ENCODE measurements at regions not wholly inside any gene's neighbourhood (a gene's known extent, or its start where the extent isn't known, plus 50 kb on each side); places are given as distances from the start of the nearest gene placed in this dataset.
A peak's percentile ranks its signal among the peaks of the same experiment; 100 is the strongest.

DNA sequence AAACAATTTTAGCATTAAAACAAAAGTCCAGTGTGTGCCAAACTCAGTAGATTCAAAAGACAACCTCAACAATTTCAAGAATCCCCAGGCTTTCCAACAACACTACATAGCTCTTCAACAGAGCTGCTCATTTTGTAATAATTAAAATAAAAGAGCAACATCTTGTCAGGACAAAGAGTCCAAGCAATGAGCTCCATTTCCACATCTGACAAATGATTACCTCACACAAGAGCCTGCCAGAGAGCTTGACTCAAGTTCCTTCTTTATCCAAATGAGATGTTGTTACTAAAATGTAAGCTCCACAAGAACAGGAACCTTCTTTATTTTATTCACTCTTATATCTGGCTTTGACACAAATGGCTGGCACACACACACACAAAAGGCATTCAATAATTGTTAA lies 449.8 kb downstream of the HACE1 start:
- no peak for DNase-seq

GRCh38 chr6:104407957-104408356 lies 451.8 kb downstream of the HACE1 start:
- no peak for DNase-seq

GRCh38 chr6:104404377-104404776 lies 455.3 kb downstream of the HACE1 start:
- DNase-seq: no peak

GRCh38 chr6:104402572-104402971 lies 457.1 kb downstream of the HACE1 start:
- DNase-seq: no peak

GRCh38 chr6:104401926-104402325 lies 457.8 kb downstream of the HACE1 start:
- DNase-seq: no peak

DNA sequence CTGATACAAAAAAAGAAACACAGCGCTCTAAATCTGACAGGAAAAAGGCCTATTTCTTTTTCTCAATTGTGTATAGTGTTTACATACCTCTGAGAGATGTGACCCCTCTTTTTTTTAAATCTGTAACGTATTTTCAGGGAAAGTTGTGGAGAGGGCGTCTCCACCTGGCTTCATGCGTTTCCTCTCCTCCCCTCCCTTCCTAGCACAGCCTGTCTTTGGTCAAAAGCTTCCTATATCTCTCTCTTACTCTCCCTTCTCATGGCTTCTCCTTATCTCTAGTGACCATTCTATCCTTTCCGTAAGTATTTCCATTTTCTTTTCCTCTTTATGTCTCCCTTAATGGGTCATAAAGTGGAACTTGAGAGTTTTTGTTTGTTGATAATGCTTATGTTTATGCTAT lies 458.9 kb downstream of the HACE1 start:
- DNase-seq: no peak

DNA sequence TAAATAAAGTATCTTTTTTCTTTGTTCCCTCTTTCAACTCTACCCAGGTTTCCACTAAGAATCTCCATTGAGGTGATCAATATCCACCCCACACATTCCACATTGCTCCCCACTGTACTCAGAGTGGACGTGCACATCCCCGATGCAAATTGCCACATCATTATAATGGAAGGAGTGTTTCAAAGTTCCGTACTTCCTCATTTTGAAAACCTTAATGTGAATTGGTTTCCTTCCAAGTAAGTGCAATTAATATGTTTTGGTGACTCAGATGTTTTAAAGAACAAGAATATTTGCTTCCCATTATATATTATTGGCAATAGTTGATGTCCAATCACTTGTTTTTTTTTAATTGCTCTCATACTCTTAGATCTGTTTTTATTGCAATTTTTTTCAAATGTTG lies 463.6 kb downstream of the HACE1 start:
- no peak for DNase-seq

- no peak for DNase-seq
Measured at GRCh38 chr6:104381907-104382306, 477.8 kb downstream of the HACE1 start.

DNA sequence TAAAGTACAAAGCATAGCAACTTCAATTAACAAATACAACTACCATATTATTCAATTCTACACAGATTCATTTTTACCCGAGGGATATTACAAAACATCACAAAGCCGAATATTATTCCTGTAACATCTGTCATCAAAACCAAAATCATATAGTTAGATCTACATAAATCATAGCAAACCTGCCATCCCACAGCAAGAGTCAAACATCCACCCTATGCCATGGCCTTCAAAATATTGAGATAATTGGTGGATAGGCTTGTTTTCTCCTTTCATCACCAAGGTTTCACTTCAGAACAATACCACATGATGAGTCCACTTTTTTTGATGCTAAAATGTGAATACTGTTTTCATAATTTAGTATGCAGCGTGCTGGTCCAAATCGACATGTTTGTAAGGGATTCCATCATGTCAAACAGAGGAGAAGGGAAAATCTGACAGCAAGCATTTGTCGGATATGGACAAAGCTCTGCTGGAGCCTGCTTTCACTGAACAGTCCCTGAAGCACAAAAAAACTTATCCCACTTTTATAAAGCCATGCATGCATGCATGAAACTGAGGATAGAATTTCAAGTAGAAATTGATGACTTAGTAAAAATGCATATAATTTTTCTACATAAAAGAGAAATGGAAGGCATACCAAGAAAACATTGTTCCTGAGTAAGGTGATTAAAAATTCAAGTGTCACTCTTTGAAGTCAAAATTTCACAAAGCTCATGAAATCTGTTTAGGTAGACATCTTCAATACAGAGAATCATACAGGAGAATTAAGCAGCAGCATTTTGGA lies 494.1 kb downstream of the HACE1 start:
- no peak for DNase-seq

DNA sequence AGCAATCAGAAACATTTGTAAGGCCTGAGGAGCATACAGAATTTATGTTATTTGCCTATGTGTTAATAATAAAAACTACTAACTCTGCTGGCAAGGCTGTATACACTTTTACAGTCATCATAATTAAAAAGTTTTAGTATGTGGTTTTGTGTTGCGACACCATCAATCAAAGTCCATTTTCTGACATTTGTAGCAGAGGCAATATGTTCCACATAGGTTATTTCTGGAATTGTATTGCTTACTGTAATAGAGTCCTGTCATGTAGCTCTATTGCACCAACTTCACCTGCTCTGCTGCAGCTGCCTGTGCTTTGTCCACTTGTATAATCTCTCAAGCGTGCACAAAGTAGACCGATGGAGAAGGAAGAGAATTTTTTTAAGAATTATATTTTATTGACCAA lies 501.8 kb downstream of the HACE1 start:
- no peak for DNase-seq

GRCh38 chr6:104356197-104356596 lies 503.5 kb downstream of the HACE1 start:
- no peak for DNase-seq

GRCh38 chr6:104349191-104349590 lies 510.5 kb downstream of the HACE1 start:
- DNase-seq: no peak

- DNase-seq: no peak
Measured at GRCh38 chr6:104344223-104344622, 515.5 kb downstream of the HACE1 start.

DNA sequence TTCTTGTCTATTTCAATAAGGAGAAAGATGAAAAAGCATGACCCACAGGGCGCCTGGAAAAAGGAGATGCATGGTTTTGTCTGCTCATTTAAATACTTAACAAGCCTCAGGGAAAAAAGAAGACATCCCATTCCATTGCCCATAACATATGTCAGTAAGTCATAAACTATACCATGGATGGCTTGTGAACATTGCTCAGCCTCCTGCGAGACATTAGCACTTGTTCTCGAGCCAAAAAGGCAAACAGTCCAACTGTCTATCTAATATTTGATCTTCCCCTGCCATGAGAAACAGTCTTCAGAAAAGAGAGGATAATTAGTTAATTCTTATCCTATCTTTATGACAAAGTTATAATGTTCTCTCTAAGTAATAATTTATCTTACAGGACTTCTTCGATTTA lies 527.4 kb downstream of the HACE1 start:
- no peak for DNase-seq

DNA sequence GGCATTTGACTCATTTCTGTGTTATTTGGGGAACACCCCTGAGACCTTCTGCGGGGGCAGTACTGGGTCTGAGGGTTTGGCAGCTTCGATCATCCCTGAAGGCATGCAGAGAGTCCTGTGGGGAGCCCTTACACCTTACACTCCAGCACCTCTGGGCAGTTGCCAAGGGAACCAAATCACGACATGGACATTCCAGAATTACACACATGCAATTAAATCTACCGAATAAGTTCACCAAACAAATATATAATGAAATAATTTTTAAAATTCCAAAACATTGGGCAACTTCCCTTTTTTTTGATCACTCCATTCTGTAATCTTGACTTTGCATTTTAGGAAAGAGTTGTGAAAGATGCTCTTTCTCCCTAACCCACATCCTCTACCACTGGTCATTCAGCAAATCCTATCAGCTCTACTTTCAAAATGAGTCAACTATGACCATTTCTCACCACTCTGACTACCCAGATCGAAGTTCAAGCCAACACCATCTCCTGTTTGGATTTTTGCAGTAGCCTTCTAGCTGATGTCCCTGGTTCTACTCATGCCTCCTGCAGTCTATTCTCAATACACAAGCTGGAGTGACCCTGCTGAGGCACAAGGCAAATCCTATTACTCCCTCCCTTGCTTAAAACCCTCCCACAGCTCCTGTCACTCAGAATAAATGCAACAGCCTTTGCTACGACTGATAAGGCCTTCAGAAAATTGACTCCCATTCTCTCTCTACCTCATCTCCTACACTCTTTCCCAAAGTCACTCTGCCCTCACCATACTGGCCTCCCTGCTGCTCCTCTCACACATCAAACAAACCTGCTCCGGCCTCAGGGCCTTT lies 533.3 kb downstream of the HACE1 start:
- peak; percentile 6 for DNase-seq

DNA sequence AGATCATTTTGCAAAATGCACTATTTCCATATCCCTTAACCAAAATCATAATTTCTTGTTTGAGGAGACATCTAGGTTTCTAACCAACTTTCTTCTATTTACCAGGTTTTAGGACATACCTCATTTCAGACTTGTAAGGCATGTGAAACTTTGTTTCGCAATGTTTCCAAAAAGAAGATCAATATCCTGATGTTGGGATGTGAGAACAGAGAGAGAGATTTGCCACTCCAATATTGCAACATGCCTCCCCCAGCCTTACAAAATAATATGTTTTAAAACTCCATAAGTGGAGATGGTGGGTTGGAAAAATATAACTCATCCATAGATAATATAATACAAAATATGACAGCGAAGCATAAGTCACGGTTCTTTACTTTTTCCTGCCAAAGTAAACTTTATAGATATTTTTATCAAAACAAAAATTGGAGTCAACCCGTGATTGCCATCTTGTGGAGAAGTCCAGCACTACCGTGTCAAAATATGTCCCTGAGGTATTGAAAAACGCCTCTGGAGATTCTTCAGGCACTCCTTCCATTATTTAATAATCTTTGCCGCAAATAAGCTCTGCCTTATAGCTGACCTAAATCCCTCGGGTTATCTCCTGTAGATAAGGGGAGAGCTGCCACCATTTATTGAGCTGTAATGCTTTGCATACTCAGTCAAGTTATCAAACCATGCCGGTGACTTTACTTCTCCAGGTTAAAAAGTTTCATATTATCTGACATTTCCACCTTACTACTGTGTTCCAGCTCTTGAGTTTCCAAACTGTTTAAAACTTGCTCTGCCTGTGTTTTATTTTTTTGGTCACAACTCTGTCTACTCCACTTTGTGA lies 534.2 kb downstream of the HACE1 start:
- DNase-seq: peak; percentile 5

GRCh38 chr6:104324301-104324700 lies 535.4 kb downstream of the HACE1 start:
- DNase-seq: no peak

DNA sequence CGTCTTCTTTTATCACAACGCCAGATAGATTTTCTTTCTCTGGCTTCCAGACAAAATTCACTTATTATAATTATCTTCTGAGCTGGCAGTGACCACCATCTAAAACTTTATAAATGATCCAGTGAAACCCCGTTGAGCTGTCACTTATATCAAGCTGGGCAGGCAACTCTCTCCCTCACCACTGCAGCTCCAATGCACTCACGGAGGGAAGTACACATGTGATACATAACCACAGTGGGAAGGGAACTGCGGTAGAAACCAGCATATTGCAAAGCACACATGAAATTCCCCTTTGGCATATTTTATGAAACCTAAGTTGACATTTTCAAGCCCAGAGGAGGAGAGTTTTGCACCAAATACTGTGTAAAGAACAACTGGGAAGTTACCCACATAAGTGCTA lies 536.9 kb downstream of the HACE1 start:
- DNase-seq: no peak

DNA sequence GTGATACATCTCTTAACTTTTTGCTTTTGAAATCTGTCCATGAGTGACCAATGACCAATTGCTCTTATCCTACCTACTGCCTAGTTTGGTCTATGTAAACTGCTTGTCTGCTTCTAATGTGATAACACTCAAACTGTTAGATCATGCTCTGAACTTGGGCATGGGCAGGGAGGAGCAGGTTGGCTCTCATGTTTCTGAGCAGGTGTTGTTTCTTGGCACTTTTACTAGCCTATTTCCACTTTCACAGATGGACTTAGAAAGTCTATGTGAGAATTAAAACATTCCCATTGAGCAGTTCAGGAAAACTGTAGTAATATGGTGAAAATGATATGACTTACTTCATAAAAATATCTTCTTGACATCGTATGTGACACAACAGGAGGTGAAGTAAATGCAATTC lies 538.4 kb downstream of the HACE1 start:
- no peak for DNase-seq

DNA sequence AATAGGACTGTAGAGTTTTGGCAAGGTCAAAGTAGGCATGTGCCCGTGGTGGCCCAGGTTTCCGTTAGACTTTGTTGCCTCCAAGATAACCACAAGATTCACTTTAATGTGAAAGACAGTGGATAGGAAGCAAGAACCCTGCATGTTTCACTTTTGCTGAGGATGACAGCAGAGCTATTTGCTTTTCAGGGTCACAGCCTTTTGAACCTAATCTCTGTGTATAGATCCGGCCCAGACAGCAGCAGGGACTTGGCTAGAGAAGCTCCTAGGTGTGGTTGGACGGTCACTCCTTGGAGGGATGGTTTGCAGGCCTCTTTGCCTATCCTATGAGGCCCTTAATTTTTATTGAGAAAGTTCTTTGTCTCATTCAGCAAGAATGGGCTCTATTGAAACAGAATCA lies 538.8 kb downstream of the HACE1 start:
- DNase-seq: no peak

GRCh38 chr6:104312851-104313250 lies 546.9 kb downstream of the HACE1 start:
- DNase-seq: no peak

DNA sequence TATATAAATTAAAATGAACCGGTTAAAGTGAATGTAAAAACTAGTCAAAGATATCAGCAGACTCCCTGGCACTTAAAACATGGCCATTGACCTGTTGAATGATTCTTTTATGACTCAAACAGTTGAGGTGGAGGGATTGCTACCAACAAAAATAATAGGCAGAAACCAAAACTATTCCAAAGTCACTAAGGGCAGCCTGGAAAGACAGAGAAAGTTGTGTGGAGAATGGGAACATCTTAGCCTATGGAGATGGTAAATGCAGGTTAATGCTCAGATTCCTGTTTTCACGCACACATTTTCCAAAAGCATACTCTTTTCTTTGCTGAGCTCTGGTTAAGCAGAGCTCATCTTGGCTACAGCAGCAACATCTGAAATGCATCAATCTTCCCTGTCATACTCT lies 553.5 kb downstream of the HACE1 start:
- DNase-seq: no peak

DNA sequence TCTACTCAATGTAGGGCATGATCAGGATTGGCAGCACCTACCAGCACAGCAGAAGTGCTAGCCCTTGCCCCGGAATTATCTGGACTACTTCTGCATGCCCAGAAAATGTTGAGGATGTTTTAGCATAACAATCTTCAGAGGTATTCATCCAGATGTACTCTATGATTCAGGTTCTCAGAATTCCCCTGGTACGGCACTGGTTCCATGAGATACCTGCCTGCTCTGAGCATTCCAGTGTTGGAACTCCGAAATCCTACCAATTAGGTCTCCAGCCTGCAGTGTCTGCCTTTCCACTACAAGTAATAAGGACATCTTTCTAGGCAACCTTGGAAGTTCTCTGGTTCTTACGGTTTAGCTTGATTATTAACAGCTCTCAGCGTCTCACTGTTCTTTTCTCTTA lies 554.5 kb downstream of the HACE1 start:
- no peak for DNase-seq

DNA sequence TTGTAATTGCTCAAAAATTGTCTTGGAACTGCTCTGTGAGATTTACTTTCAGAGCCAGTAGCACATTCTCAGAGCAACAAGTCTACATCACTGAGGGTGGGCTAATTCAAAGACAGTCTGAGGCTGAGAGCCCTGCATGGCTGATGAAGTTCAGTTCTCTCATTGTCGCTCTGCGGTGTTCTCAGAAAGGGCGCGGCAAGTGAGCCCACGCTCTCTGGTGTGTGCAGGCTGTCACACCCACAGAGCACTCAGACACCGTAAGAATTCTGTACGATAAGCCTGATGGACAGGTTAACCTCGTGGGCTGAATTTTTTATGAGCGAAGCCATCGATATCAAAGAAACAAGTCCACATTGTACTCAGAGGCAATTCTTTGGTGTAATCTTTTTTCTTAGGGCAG lies 557.8 kb downstream of the HACE1 start:
- DNase-seq: no peak

All from activated CD4-positive, alpha-beta T cell treated with anti-CD3 and anti-CD28 coated beads, Interleukin-10, Interleukin-2, amounts not matched to agents 100 ng/mL and 50 ng/mL, durations not matched to agents 16 hours and 8 hours (primary cell).